Ascending aorta (tissue), 2 donors: ENCODE measurements at regions not wholly inside any gene's neighbourhood (a gene's known extent, or its start where the extent isn't known, plus 50 kb on each side); places are given as distances from the start of the nearest gene placed in this dataset.

ENCODE experiments used
- DNase-seq, 2 donors: peaks; one replicate each; pipeline ENCODE4 v3.0.0-alpha.2; 2019; ENCODE audit warnings: low spot score in 2 of 2
- H3K27ac ChIP-seq, 2 donors: fragments of 200-600 bp; sonication (generic); one replicate each; pipeline ENCODE4 v1.5.1; 2016 to 2017; ENCODE audit warnings: mild to moderate bottlenecking in 1 of 2
- H3K27me3 ChIP-seq: fragments of 200-600 bp; sonication (generic); one replicate; pipeline ENCODE4 v1.5.1; 2017
- H3K36me3 ChIP-seq, 2 donors: fragments of 200-600 bp; sonication (generic); one replicate each; pipeline ENCODE4 v1.5.1; 2016
- H3K4me1 ChIP-seq, 2 donors: fragments of 200-600 bp; sonication (generic); one replicate each; pipeline ENCODE4 v1.5.1; 2016 to 2017; ENCODE audit warnings: mild to moderate bottlenecking in 1 of 2
- H3K4me3 ChIP-seq, 2 donors: fragments of 200-600 bp; sonication (generic); one replicate each; pipeline ENCODE4 v1.5.1; 2016 to 2017; ENCODE audit warnings: mild to moderate bottlenecking in 1 of 2
- H3K9me3 ChIP-seq, 2 donors: fragments of 200-600 bp; sonication (generic); one replicate each; pipeline ENCODE4 v1.5.1; 2016
- intact Hi-C: fragments of 100-400 bp; cut with DNase I; formaldehyde crosslinking; loops from one replicate; pipeline ENCODE4 v1.15.1; 2023
- TF ChIP-seq, protein P1 (sequence below), 3 experiments: fragments of 200-600 bp in 2 of 3; fragments of 450-650 bp in 1 of 3; sonication (generic) in 2 of 3; IDR thresholded peaks; one replicate each; pipeline ENCODE4 v1.5.1; 2016 to 2019; ENCODE audit warnings: antibody characterized with exemption in 3 of 3, mild to moderate bottlenecking in 1 of 3, moderate library complexity in 1 of 3

- Histone ChIP-seq H3K27ac (no peak overlapping the region), H3K36me3 (no peaks in the 10 kb centered on the region), H3K9me3 (no peaks in the 10 kb centered on the region), H3K27me3 (no peaks in the 10 kb centered on the region), H3K4me3 (no peak overlapping the region), H3K4me1 (no peaks in the 10 kb centered on the region)
- intact Hi-C loops = no loop called here
- TF ChIP-seq, protein P1, sequence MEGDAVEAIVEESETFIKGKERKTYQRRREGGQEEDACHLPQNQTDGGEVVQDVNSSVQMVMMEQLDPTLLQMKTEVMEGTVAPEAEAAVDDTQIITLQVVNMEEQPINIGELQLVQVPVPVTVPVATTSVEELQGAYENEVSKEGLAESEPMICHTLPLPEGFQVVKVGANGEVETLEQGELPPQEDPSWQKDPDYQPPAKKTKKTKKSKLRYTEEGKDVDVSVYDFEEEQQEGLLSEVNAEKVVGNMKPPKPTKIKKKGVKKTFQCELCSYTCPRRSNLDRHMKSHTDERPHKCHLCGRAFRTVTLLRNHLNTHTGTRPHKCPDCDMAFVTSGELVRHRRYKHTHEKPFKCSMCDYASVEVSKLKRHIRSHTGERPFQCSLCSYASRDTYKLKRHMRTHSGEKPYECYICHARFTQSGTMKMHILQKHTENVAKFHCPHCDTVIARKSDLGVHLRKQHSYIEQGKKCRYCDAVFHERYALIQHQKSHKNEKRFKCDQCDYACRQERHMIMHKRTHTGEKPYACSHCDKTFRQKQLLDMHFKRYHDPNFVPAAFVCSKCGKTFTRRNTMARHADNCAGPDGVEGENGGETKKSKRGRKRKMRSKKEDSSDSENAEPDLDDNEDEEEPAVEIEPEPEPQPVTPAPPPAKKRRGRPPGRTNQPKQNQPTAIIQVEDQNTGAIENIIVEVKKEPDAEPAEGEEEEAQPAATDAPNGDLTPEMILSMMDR (IDR thresholded peaks at IDR 0.05) = no peak
- no peak for DNase-seq
Measured at GRCh38 chr12:115267891-115268290, 583.9 kb upstream of the TBX3 start.

GRCh38 chr12:115267464-115267863, 583.5 kb upstream of the TBX3 start:
- Histone ChIP-seq H3K9me3 (no peaks in the 10 kb centered on the region), H3K27me3 (no peaks in the 10 kb centered on the region), H3K4me3 (no peak overlapping the region), H3K4me1 (no peaks in the 10 kb centered on the region), H3K27ac (no peak overlapping the region), H3K36me3 (no peaks in the 10 kb centered on the region)
- TF ChIP-seq, protein P1 (IDR thresholded peaks at IDR 0.05) = no peak
- no peak for DNase-seq
- intact Hi-C loops = no loop called here

- Histone ChIP-seq H3K4me1 (no peaks in the 10 kb centered on the region), H3K9me3 (no peaks in the 10 kb centered on the region), H3K4me3 (no peak overlapping the region), H3K27ac (no peak overlapping the region), H3K36me3 (no peaks in the 10 kb centered on the region), H3K27me3 (no peaks in the 10 kb centered on the region)
- DNase-seq = no peak
- TF ChIP-seq, protein P1 (IDR thresholded peaks at IDR 0.05) = no peak
- intact Hi-C loops = no loop called here
Measured at GRCh38 chr12:115264605-115265004, 580.6 kb upstream of the TBX3 start.

DNA sequence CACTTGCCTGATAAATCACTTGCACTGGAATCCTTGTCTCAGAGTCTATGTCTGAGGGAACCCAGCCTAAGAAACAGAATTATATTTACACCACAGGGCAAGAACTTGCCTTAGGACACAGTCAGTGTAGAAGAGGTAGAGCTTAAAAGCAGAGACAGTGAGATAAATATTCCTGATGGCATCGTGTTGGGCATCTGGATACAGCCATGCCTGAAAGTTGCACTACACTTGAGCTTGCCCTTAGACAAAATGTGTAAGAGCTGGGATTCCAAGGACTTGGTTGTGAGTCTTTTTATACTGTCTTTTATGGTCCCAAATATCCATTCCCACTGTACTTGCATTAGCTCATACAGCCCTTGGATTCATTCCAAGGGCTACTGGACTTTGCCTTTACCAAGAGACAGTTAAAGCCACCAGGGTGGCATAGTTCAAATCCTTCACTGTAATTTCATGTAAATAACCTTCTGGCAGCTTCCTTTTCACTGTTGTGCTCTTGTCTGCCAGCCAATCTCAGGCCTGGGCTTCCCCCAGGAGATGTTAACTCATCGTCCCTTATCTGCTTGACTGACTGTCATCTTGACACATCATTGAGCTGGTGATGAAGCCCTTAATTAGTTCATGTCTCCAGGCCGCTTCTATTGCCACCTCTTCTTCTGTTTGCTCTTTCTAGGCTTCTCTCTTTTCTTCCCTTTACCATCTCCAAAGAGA, 577.9 kb upstream of the TBX3 start:
- Histone ChIP-seq H3K4me3 (no peak overlapping the region), H3K9me3 (no peaks in the 10 kb centered on the region), H3K4me1 (no peaks in the 10 kb centered on the region), H3K27me3 (no peaks in the 10 kb centered on the region), H3K27ac (no peak overlapping the region), H3K36me3 (no peaks in the 10 kb centered on the region)
- intact Hi-C loops = no loop called here
- TF ChIP-seq, protein P1 (IDR thresholded peaks at IDR 0.05) = no peak
- DNase-seq = no peak

- H3K4me3 ChIP-seq = no peak overlapping the region
- TF ChIP-seq, protein P1 (IDR thresholded peaks at IDR 0.05) = no peak
- no peak overlapping the region for H3K27ac ChIP-seq
- no peaks in the 10 kb centered on the region for H3K27me3 ChIP-seq
- no peaks in the 10 kb centered on the region for H3K9me3 ChIP-seq
- no peaks in the 10 kb centered on the region for H3K36me3 ChIP-seq
- H3K4me1 ChIP-seq = no peaks in the 10 kb centered on the region
- DNase-seq = no peak
- intact Hi-C loops = no loop called here
Measured at GRCh38 chr12:115260762-115261675, 577.0 kb upstream of the TBX3 start.
